DND-41 (cell line): ENCODE measurements at regions not wholly inside any gene's neighbourhood (a gene's known extent, or its start where the extent isn't known, plus 50 kb on each side); places are given as distances from the start of the nearest gene placed in this dataset.

Experiments used
- EZH2 ChIP-seq: IDR thresholded peaks from 3 replicates; pipeline ENCODE4 v1.6.1; 2012; ENCODE audit warnings: borderline replicate concordance, low read depth, mild to moderate bottlenecking, moderate library complexity, low read length, inconsistent platforms; ENCODE audit not compliant: severe bottlenecking
- TF ChIP-seq, protein P1 (sequence below): IDR thresholded peaks from 2 replicates; pipeline ENCODE4 v1.5.1; 2012; ENCODE audit warnings: borderline replicate concordance, low read length, moderate library complexity, mild to moderate bottlenecking; ENCODE audit not compliant: poor library complexity, severe bottlenecking; ENCODE audit errors: extremely low read depth

DNA sequence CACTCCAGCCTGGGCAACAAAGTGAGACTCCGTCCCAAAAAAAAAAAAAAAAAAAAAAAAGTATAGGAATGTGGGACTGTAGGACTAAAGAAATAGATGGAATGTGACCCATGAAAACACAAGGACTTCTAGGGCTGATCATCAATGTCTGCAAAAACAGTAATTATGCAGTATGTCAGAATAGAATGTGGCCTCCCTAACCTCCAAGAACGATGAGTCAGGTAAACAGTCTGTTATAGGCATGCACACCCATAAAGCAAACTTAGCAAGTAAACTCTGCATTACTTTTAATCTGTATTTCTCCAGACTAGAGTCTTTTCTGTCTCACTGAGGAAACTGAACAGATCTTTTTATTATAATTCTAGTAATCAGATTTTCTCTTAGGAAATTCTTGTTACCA is 233.4 kb downstream of the HNRNPD start:
- TF ChIP-seq, protein P1, sequence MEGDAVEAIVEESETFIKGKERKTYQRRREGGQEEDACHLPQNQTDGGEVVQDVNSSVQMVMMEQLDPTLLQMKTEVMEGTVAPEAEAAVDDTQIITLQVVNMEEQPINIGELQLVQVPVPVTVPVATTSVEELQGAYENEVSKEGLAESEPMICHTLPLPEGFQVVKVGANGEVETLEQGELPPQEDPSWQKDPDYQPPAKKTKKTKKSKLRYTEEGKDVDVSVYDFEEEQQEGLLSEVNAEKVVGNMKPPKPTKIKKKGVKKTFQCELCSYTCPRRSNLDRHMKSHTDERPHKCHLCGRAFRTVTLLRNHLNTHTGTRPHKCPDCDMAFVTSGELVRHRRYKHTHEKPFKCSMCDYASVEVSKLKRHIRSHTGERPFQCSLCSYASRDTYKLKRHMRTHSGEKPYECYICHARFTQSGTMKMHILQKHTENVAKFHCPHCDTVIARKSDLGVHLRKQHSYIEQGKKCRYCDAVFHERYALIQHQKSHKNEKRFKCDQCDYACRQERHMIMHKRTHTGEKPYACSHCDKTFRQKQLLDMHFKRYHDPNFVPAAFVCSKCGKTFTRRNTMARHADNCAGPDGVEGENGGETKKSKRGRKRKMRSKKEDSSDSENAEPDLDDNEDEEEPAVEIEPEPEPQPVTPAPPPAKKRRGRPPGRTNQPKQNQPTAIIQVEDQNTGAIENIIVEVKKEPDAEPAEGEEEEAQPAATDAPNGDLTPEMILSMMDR = no peak
- TF ChIP-seq EZH2 = no peak
